ENCODE measurements at regions not wholly inside any gene's neighbourhood (a gene's known extent, or its start where the extent isn't known, plus 50 kb on each side); places are given as distances from the start of the nearest gene placed in this dataset.

- TF ChIP-seq POLR2A (IDR thresholded peaks at IDR 0.05), result no peak
- no peak for TF ChIP-seq CTCF (IDR thresholded peaks at IDR 0.05)
Observed at GRCh38 chr7:53811555-53812079, 730.6 kb upstream of the VSTM2A start.
